GM18517 (cell line): ENCODE measurements at regions not wholly inside any gene's neighbourhood (a gene's known extent, or its start where the extent isn't known, plus 50 kb on each side); places are given as distances from the start of the nearest gene placed in this dataset.
"Not testable (repeated sequence)": the region's sequence is repeated elsewhere in the genome, so short reads cannot be mapped to it uniquely, and the experiment has no call there.

ENCODE experiments used
- ATAC-seq: cut with Tn5 transposase; IDR thresholded peaks from one replicate; pipeline ENCODE4 v1.9.1; 2021; ENCODE audit warnings: mild to moderate bottlenecking, moderate library complexity; ENCODE audit not compliant: unreplicated experiment

DNA sequence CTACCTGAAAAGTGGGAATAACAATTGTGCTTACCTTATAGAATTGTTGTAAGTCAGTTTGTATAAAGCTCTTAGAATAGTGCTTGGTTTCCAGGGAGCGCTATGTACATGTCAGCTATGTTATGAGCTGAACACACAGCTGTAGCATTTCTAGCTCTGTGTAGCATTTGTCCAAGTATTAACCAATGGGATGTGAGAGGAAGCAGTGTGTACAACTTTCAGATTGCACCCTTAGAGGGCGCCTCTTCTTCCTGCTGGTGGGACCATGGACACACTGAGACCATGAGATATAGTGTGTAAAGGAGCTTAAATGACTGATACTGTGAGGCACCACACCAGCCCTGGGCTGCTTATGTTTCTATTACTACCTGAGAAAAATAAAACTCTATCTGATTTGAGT lies 380.2 kb downstream of the LNPK start:
- ATAC-seq = no peak

DNA sequence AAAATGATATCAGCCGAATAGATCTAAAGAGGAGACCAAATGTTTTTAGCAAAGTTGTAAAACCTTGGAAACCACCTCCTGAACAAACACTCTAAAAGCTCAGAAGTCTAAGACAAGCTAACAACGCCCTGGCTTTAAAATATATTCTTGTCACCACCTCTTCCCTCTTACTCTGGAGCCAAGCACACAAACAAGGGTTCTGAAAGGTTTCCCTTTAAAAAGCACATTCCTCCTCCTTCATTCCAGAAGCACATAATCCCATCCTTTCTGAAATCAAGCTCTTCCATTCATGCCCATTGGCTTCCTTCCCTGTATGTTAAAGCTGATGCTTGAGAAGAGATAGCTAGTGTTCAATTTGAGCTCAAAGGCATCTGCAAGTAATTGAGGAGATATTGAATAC lies 382.0 kb downstream of the LNPK start:
- ATAC-seq = no peak

DNA sequence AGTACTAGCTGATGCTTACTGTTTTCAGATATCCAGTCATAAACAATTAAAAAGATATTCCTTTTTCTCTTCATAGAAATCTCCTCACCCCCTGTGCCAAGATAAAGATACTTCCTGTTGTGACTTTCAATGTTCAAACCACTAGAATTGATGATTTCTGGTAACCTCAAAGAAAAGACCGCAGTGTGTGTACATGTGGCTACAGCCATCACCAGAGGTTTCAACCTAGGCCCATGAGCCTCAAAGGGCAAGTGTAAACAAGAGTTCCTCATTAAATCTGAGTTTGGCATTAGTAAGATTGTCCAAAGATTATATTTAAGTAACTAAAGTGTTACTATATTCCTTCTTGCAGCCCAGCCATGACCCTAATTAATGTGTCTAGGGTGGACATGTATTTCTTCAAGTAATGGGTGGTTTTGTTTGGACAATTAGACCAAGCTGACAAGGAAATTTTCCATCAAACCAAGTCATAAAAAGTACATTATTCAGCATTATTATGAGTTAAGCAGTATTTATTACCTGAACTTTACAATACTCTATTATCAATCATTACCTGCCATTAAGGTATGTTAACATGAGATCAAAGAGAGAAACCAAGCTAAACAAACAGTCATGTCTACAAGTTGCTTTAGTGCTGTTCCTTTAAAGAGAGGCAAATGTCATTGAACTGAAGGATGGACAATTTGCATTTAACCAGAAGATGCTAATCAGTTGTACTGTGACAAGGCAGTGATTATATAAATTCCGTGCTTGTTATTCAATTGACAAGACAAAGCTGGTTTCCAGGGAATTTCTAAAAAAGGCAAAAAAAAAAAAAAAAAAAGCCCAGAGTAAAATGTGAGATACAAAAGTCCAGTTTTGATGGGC lies 382.7 kb downstream of the LNPK start:
- no peak for ATAC-seq

DNA sequence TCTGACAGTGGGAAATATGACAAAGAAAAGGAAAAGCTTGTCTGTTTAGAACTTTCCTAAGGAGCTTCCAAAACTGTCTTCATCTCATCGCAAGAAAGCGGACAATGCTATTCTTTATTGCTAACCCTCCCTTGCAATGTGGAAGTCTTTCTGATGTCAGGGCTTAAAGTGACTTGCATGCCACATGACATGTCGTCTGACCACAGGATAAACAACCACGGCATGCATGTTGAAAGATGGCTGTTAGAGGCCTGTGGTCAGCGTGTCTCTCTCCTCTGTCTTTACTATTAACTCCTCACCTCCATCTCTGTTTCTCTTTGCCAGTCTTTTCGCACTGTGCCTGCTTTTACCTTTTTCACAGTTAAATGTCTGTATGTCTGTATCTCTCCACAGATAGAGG lies 389.8 kb downstream of the LNPK start:
- ATAC-seq = no peak

DNA sequence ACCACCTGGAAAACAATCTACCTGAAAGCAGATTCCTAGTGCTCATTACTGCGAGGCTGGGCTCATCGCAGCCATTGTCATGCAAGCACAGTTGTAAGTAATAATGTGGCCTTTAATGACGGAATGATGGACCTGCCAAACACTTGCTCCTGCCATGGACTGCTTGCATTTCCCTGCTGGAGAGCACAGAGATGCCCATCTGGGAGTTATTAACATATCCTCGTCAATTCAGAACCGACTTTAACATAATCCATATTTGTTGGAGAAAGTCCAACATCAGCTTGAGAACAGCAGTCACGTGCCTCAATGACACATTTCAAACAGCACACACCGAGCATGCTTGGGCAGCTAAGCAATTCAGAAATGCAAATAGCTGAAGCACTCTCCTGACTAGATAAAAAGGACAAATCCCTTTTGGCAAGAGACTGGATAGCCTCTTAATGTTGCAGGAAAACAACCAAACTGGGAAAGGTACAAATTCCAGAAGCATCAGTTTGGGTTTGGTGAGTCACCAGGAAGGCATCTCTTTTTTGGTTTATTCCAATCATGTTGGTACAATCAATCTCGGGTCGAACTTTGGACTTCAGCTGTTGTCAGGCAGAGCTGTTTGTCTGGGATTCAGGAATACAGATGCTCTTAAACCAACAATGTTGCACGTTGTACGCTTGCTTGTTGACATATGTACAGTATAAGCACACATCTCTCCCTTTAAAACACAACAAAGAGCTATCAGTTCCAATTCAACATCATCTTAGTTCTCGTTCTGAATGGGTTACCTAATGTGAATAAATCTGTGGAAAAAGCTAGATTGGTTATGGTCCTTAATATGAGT lies 395.8 kb downstream of the LNPK start:
- ATAC-seq = no peak

GRCh38 chr2:175605640-175606009 lies 396.4 kb downstream of the LNPK start:
- ATAC-seq = no peak

GRCh38 chr2:175601969-175602368 lies 400.1 kb downstream of the LNPK start:
- ATAC-seq = no peak

DNA sequence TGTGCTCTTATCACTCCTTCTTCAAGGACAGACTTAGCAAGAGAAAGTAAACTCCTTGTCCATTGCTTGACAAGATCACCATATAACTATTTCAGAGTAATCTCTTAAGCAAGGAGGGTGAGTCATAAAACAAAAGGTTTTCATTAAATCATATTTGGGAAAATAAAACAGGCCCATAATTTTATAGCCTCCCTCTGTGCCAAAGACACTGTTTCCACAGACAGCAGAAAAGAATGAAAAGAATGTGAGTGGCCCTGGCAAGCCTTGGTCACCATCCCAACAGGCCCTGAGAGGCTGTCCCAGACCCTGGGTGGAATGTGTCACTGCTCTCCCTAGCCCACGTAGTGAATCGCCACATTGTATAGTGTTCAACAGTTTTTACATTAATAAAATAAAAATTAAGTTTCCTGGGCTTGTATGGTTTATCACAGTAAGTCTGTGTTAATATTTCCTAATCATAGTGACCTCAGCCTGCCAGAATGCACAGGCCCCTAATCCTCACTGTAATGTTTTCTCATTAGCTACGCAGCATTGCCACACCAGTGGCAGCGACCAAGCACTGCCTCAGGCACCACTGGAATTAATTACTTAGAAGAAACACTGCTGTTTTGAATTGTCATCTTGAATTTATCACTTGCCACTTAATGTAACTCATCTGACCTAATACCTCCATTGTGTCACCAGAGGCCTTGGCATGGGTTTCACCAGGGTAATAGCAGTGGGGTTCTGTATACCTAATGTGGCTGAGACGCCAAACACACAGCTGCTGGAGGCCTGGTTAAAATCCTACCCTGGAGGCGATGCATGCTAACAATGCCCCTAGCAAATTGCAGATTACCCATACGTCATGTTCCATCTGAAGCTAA lies 401.9 kb downstream of the LNPK start:
- no peak for ATAC-seq

DNA sequence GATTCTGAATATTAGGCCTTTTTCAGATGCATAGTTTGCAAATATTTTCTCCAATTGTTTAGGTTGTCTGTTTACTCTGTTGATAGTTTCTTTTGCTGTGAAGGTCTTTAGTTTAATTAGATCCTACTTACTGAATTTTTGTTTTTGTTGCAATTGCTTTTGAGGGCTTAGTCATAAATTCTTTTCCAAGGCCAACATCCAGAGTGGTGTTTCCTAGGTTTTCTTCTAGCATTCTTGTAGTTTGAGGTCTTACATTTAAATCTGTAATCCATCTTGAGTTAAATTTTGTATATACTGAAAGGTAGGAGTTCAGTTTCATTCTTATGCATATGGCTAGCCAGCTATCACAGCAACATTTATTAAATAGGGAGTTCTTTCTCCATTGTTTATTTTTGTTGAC lies 404.8 kb downstream of the LNPK start:
- no peak for ATAC-seq

DNA sequence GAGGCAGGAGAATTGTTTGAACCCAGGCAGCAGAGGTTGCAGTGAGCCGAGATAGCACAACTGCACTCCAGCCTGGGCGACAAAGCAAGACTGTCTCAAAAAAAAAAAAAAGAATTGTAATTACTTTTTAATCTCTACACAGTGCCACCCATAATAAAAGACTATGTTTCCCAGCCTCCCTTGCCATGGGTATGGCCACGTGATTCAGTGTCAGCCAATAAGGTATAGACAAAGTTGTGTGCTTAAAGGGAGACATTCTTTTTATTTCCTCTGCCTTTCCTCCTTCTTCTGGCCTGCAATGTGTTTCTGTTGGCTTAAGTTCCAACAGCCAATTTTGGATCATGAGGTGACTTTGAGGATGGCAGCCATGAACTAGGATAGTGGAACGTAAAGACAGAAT lies 406.9 kb downstream of the LNPK start:
- no peak for ATAC-seq

DNA sequence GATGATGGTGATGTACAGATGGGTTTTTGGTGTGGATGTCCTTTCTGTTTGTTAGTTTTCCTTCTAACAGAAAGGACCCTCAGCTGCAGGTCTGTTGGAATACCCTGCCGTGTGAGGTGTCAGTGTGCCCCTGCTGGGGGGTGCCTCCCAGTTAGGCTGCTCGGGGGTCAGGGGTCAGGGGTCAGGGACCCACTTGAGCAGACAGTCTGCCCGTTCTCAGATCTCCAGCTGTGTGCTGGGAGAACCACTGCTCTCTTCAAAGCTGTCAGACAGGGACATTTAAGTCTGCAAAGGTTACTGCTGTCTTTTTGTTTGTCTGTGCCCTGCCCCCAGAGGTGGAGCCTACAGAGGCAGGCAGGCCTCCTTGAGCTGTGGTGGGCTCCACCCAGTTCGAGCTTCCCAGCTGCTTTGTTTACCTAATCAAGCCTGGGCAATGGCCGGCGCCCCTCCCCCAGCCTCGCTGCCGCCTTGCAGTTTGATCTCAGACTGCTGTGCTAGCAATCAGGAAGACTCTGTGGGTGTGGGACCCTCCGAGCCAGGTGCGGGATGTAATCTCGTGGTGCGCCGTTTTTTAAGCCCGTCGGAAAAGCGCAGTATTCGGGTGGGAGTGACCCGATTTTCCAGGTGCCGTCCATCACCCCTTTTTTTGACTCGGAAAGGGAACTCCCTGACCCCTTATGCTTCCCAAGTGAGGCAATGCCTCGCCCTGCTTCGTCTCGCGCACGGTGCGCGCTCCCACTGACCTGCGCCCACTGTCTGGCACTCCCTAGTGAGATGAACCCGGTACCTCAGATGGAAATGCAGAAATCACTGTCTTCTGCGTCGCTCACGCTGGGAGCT lies 408.2 kb downstream of the LNPK start:
- ATAC-seq = not testable (repeated sequence)

GRCh38 chr2:175588213-175588612 lies 406.7 kb upstream of the ATP5MC3 start:
- ATAC-seq = not testable (repeated sequence)

DNA sequence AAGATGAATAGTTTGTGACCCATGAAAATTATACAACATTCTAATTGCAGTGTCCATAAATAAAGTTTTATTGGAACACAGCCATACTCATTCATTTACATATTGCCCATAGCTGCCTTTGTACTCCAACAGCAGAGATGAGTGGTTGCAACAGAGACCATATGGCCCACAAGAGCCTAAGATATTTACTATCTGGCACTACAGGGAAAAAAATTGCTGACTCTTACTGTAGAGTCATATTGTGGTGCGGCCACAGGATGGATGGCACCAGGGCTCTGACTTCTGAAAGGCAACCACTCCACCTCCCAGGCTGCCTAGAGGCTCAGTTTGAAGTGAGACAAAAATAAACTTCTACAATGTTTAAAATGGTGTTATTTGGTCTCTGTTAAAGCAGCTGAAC lies 404.0 kb upstream of the ATP5MC3 start:
- no peak for ATAC-seq

GRCh38 chr2:175580652-175581051 lies 399.1 kb upstream of the ATP5MC3 start:
- ATAC-seq = no peak

DNA sequence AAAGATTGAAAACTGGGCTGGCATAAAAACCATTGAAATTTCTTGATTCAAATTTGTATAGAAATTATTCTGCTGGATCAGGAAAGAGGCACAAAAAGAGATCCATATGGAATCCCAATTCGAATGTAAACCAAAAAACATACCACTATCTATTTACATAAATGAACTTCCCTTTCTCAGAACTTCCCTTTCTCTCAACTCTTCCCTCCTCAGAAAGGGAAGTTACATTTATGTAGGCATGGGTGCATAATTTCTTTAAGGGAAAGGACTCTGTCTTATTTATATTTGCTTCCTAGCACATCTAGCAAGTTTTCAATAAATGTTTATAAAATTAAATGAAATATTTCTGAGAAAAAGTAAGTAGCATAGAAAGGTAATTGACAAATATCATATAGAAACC lies 398.1 kb upstream of the ATP5MC3 start:
- no peak for ATAC-seq

DNA sequence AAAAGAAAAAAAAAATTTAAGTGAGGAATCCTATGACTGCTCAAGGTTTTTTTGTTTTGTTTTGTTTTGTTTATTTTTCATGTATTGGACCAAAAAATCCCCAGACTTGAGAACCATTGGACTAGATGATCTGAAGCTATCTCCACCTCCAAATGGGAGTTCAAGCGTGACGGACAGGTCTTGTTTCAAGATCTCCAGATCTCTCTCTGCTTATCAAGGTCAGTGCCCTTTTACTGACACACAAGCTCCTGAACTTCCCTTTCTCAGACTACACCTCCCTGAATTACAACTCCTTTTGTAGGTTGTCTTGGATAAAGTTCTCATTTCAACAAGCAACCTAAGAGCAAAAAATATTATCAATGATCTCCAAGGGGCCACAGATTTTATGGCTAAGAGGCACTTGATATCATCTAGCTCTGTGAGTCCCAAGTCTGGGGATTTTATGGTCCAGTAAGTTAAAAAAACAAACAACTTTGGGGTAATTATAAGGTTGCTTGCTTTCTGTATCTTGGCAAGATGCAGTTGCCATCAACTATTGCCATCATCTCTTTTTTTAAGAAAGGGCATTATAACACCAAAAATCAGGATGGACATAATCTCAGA lies 396.0 kb upstream of the ATP5MC3 start:
- ATAC-seq = no peak

GRCh38 chr2:175576875-175577274 lies 395.4 kb upstream of the ATP5MC3 start:
- no peak for ATAC-seq

DNA sequence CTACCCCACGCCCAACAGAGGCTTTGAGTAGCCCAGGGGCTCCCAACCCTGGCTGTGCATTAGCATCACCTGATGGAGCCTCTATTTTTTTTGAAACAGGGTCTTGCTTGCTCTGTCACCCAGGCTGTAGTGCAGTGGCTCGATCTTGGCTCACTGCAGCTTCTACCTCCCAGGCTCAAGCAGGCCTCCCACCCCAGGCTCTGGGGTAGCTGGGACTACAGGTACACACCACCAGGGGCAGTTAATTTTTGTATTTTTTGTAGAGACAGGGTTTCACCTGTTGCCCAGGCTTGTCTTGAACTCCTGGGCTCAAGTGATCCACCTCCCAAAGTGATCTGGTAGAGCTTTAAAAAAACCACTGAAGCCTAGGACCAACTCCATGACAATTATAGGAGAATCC lies 394.8 kb upstream of the ATP5MC3 start:
- ATAC-seq = no peak

GRCh38 chr2:175575346-175576258 lies 394.1 kb upstream of the ATP5MC3 start:
- peak; percentile 98 for ATAC-seq
